GM19372 (cell line): ENCODE measurements at regions not wholly inside any gene's neighbourhood (a gene's known extent, or its start where the extent isn't known, plus 50 kb on each side); places are given as distances from the start of the nearest gene placed in this dataset.
"Not testable (repeated sequence)": the region's sequence is repeated elsewhere in the genome, so short reads cannot be mapped to it uniquely, and the experiment has no call there.

Experiments used
- ATAC-seq: cut with Tn5 transposase; IDR thresholded peaks from one replicate; pipeline ENCODE4 v1.9.1; 2021; ENCODE audit warnings: mild to moderate bottlenecking, low read depth, moderate library complexity; ENCODE audit not compliant: unreplicated experiment

GRCh38 chr3:55162031-55162795 is 234.4 kb upstream of the LRTM1 start:
- no peak for ATAC-seq

GRCh38 chr3:55161231-55161630 is 233.4 kb upstream of the LRTM1 start:
- ATAC-seq, result no peak

GRCh38 chr3:55160241-55160983 is 232.6 kb upstream of the LRTM1 start:
- peak; percentile 71 for ATAC-seq

- ATAC-seq, result no peak
Measured at GRCh38 chr3:55159711-55160110, 231.9 kb upstream of the LRTM1 start.

GRCh38 chr3:55159016-55159415 is 231.2 kb upstream of the LRTM1 start:
- no peak for ATAC-seq

GRCh38 chr3:55158345-55158744 is 230.5 kb upstream of the LRTM1 start:
- no peak for ATAC-seq

- no peak for ATAC-seq
Measured at GRCh38 chr3:55157731-55158130, 229.9 kb upstream of the LRTM1 start.

- ATAC-seq, result no peak
Measured at GRCh38 chr3:55156851-55157650, 229.2 kb upstream of the LRTM1 start.

GRCh38 chr3:55147856-55148720 is 220.2 kb upstream of the LRTM1 start:
- ATAC-seq, result no peak

GRCh38 chr3:55147406-55147805 is 219.5 kb upstream of the LRTM1 start:
- ATAC-seq, result no peak

- ATAC-seq, result no peak
Measured at GRCh38 chr3:55146216-55146615, 218.4 kb upstream of the LRTM1 start.

GRCh38 chr3:55144015-55144673 is 216.3 kb upstream of the LRTM1 start:
- no peak for ATAC-seq

- ATAC-seq, result no peak
Measured at GRCh38 chr3:55143336-55143735, 215.5 kb upstream of the LRTM1 start.

- not testable (repeated sequence) for ATAC-seq
Measured at GRCh38 chr3:55136291-55136690, 208.4 kb upstream of the LRTM1 start.

GRCh38 chr3:55128225-55128823 is 200.5 kb upstream of the LRTM1 start:
- no peak for ATAC-seq

- ATAC-seq, result no peak
Measured at GRCh38 chr3:55127565-55127964, 199.7 kb upstream of the LRTM1 start.

GRCh38 chr3:55124371-55124770 is 196.5 kb upstream of the LRTM1 start:
- no peak for ATAC-seq
